PFSK-1 (cell line): ENCODE measurements at regions not wholly inside any gene's neighbourhood (a gene's known extent, or its start where the extent isn't known, plus 50 kb on each side); places are given as distances from the start of the nearest gene placed in this dataset.

ENCODE experiments used
- FOXP2 ChIP-seq: optimal IDR thresholded peaks from 2 replicates; pipeline ENCODE3; 2011; ENCODE audit warnings: borderline replicate concordance, control low read depth, inconsistent platforms; ENCODE audit not compliant: insufficient read depth; ENCODE audit errors: extremely low read length, extremely low read depth
- POLR2AphosphoS5 ChIP-seq: IDR thresholded peaks from 2 replicates; pipeline ENCODE4 v1.6.1; 2012; ENCODE audit warnings: low read depth, mild to moderate bottlenecking, control low read depth, low read length, moderate library complexity
- SIN3A ChIP-seq: IDR thresholded peaks from 2 replicates; pipeline ENCODE4 v1.6.1; 2012; ENCODE audit warnings: mild to moderate bottlenecking, low read length, moderate library complexity, borderline replicate concordance; ENCODE audit not compliant: insufficient read depth
- TAF1 ChIP-seq: IDR thresholded peaks from 2 replicates; pipeline ENCODE4 v1.6.1; 2012; ENCODE audit warnings: low read length, control low read depth, borderline replicate concordance; ENCODE audit not compliant: insufficient read depth
- TF ChIP-seq, protein P1 (sequence below), 2 experiments: IDR thresholded peaks; 2 replicates each; pipeline versions ENCODE4 v1.6.1 to v1.8.0; 2011 to 2012; ENCODE audit warnings: low read depth in 2 of 2, low read length in 2 of 2, control low read depth in 1 of 2, inconsistent platforms in 1 of 2, mild to moderate bottlenecking in 1 of 2, moderate library complexity in 1 of 2; ENCODE audit not compliant: insufficient read depth in 1 of 2

DNA sequence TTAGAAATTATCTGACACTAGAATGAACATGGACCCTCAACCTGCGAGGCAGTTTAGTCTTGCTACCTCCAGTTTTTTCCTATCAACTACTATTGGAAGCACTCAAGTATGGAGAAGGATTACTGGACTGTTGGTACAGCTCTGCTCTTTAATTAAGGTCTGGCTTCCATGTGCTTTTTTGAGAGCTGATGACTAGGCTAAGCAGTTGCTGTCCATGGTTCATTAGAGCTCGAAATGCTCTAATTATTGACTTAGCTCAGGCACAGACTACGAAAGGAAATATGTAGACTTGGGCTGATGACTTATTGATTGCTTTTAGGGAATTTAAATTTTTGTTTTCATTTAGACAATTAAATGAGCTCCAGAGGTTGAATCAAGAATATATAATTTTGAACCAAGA lies 1281.6 kb downstream of the HACE1 start:
- no peak for TF ChIP-seq TAF1
- TF ChIP-seq, protein P1, sequence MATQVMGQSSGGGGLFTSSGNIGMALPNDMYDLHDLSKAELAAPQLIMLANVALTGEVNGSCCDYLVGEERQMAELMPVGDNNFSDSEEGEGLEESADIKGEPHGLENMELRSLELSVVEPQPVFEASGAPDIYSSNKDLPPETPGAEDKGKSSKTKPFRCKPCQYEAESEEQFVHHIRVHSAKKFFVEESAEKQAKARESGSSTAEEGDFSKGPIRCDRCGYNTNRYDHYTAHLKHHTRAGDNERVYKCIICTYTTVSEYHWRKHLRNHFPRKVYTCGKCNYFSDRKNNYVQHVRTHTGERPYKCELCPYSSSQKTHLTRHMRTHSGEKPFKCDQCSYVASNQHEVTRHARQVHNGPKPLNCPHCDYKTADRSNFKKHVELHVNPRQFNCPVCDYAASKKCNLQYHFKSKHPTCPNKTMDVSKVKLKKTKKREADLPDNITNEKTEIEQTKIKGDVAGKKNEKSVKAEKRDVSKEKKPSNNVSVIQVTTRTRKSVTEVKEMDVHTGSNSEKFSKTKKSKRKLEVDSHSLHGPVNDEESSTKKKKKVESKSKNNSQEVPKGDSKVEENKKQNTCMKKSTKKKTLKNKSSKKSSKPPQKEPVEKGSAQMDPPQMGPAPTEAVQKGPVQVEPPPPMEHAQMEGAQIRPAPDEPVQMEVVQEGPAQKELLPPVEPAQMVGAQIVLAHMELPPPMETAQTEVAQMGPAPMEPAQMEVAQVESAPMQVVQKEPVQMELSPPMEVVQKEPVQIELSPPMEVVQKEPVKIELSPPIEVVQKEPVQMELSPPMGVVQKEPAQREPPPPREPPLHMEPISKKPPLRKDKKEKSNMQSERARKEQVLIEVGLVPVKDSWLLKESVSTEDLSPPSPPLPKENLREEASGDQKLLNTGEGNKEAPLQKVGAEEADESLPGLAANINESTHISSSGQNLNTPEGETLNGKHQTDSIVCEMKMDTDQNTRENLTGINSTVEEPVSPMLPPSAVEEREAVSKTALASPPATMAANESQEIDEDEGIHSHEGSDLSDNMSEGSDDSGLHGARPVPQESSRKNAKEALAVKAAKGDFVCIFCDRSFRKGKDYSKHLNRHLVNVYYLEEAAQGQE (IDR thresholded peaks at IDR 0.05; ENCODE audit: insufficient read depth in 1 of 2, low read depth in 2 of 2, low read length in 2 of 2): peak in 1 of 2 experiments; percentile 75; a peak in 2 of 4 replicates

- TF ChIP-seq POLR2AphosphoS5 (no peak), SIN3A (no peak), TAF1 (no peak), FOXP2 (no peak)
- TF ChIP-seq, protein P1 (IDR thresholded peaks at IDR 0.05; ENCODE audit: insufficient read depth in 1 of 2, low read depth in 2 of 2, low read length in 2 of 2): no peak
Measured at GRCh38 chr6:103570431-103570830, 1289.3 kb downstream of the HACE1 start.

GRCh38 chr6:103554911-103555310 lies 1304.8 kb downstream of the HACE1 start:
- no peak for TF ChIP-seq POLR2AphosphoS5
- TF ChIP-seq TAF1: no peak
- no peak for TF ChIP-seq FOXP2
- TF ChIP-seq, protein P1 (IDR thresholded peaks at IDR 0.05; ENCODE audit: insufficient read depth in 1 of 2, low read depth in 2 of 2, low read length in 2 of 2): no peak
- TF ChIP-seq SIN3A: no peak

GRCh38 chr6:103538381-103538780 lies 1321.3 kb downstream of the HACE1 start:
- TF ChIP-seq, protein P1 (IDR thresholded peaks at IDR 0.05; ENCODE audit: insufficient read depth in 1 of 2, low read depth in 2 of 2, low read length in 2 of 2): no peak
- TF ChIP-seq POLR2AphosphoS5 (no peak), TAF1 (no peak), FOXP2 (no peak), SIN3A (no peak)

DNA sequence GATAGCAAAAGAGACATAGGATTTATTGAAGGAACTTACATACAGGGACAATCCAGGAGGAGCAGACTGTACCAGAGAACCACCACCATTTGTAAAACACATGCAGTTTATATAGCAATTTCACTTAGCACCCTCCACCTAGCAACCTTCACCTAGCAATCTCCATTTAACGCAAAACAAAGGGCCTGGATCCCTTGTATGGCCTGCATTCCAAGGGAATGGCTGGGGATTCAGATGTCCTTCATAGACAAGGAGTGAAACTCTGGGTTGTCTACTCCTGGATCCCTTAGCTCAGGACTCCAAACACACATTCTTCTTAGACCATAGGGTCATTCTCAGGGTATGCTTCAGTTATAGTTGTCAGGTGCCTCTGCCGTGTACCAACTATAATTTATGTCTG lies 1324.9 kb downstream of the HACE1 start:
- TF ChIP-seq SIN3A (no peak), POLR2AphosphoS5 (no peak), TAF1 (no peak), FOXP2 (no peak)
- TF ChIP-seq, protein P1 (IDR thresholded peaks at IDR 0.05; ENCODE audit: insufficient read depth in 1 of 2, low read depth in 2 of 2, low read length in 2 of 2): no peak
